Anterior cingulate cortex (tissue), 58 donors: ENCODE measurements at regions not wholly inside any gene's neighbourhood (a gene's known extent, or its start where the extent isn't known, plus 50 kb on each side); places are given as distances from the start of the nearest gene placed in this dataset.
A peak's percentile ranks its signal among the peaks of the same experiment; 100 is the strongest.

Experiments used
- DNase-seq, 58 donors: peaks; one replicate each; lab custom pipeline; 2025; lab: John Stamatoyannopoulos, UW

GRCh38 chr14:26395726-26396125 lies 202.1 kb downstream of the NOVA1 start:
- no peak for DNase-seq

- DNase-seq, result peak in 2 of 58 donors; percentile 9 to 37
These were observed 203.6 kb downstream of the NOVA1 start for GRCh38 chr14:26394150-26394810.

- DNase-seq, result no peak
These were observed 205.3 kb downstream of the NOVA1 start for GRCh38 chr14:26392498-26392897.

GRCh38 chr14:26389646-26390508 lies 208.0 kb downstream of the NOVA1 start:
- peak in 2 of 58 donors; percentile 8 to 12 for DNase-seq

- no peak for DNase-seq
These were observed 212.5 kb downstream of the NOVA1 start for GRCh38 chr14:26385310-26385709.

- no peak for DNase-seq
These were observed 214.7 kb downstream of the NOVA1 start for GRCh38 chr14:26382901-26383685.

GRCh38 chr14:26381405-26381804 lies 216.4 kb downstream of the NOVA1 start:
- DNase-seq, result no peak

GRCh38 chr14:26380637-26381036 lies 217.2 kb downstream of the NOVA1 start:
- DNase-seq, result no peak

GRCh38 chr14:26379951-26380350 lies 217.9 kb downstream of the NOVA1 start:
- no peak for DNase-seq

- DNase-seq, result no peak
These were observed 220.7 kb downstream of the NOVA1 start for GRCh38 chr14:26377150-26377549.

GRCh38 chr14:26370115-26370514 lies 227.7 kb downstream of the NOVA1 start:
- no peak for DNase-seq

GRCh38 chr14:26363689-26364088 lies 234.1 kb downstream of the NOVA1 start:
- DNase-seq, result no peak

GRCh38 chr14:26344596-26344995 lies 253.2 kb downstream of the NOVA1 start:
- DNase-seq, result no peak

GRCh38 chr14:26339381-26339780 lies 258.5 kb downstream of the NOVA1 start:
- no peak for DNase-seq

GRCh38 chr14:26338231-26338630 lies 259.6 kb downstream of the NOVA1 start:
- no peak for DNase-seq

GRCh38 chr14:26334288-26334687 lies 263.5 kb downstream of the NOVA1 start:
- no peak for DNase-seq

- DNase-seq, result no peak
These were observed 264.9 kb downstream of the NOVA1 start for GRCh38 chr14:26332966-26333365.

GRCh38 chr14:26330982-26331381 lies 266.9 kb downstream of the NOVA1 start:
- DNase-seq, result no peak

- DNase-seq, result no peak
These were observed 269.0 kb downstream of the NOVA1 start for GRCh38 chr14:26328791-26329190.

- no peak for DNase-seq
These were observed 274.0 kb downstream of the NOVA1 start for GRCh38 chr14:26323869-26324268.

GRCh38 chr14:26320886-26321285 lies 276.9 kb downstream of the NOVA1 start:
- DNase-seq, result no peak
